GM08714 (cell line): ENCODE measurements at regions not wholly inside any gene's neighbourhood (a gene's known extent, or its start where the extent isn't known, plus 50 kb on each side); places are given as distances from the start of the nearest gene placed in this dataset.
"Not testable (repeated sequence)": the region's sequence is repeated elsewhere in the genome, so short reads cannot be mapped to it uniquely, and the experiment has no call there.

Experiments
- H3K4me3 ChIP-seq: fragments of 200-500 bp; sonication (Bioruptor generic); 2 replicates; pipeline ENCODE4 v1.5.1; 2014; ENCODE audit warnings: mild to moderate bottlenecking, low read length, inconsistent platforms
- ZNF274 ChIP-seq: IDR thresholded peaks from 2 replicates; pipeline ENCODE4 v1.6.1; 2012; ENCODE audit warnings: mild to moderate bottlenecking, low read depth, low read length

- H3K4me3 ChIP-seq: not testable (repeated sequence)
These were observed 56.1 kb downstream of the ZNF22 start for GRCh38 chr10:45056806-45057205.

GRCh38 chr10:45058580-45058979 lies 57.9 kb downstream of the ZNF22 start:
- H3K4me3 ChIP-seq: no peak overlapping the region
- no peak for TF ChIP-seq ZNF274

- TF ChIP-seq ZNF274: no peak
- no peak overlapping the region for H3K4me3 ChIP-seq
These were observed 58.4 kb downstream of the ZNF22 start for GRCh38 chr10:45058992-45059561.

- H3K4me3 ChIP-seq: no peak overlapping the region
- TF ChIP-seq ZNF274: no peak
These were observed 58.9 kb downstream of the ZNF22 start for GRCh38 chr10:45059632-45060031.

GRCh38 chr10:45061982-45062381 lies 61.3 kb downstream of the ZNF22 start:
- TF ChIP-seq ZNF274: no peak
- H3K4me3 ChIP-seq: no peak overlapping the region

- H3K4me3 ChIP-seq: no peak overlapping the region
- TF ChIP-seq ZNF274: no peak
These were observed 63.0 kb downstream of the ZNF22 start for GRCh38 chr10:45063591-45064231.

- no peak for TF ChIP-seq ZNF274
- H3K4me3 ChIP-seq: no peak overlapping the region
These were observed 64.3 kb downstream of the ZNF22 start for GRCh38 chr10:45064998-45065397.

- no peak for TF ChIP-seq ZNF274
- H3K4me3 ChIP-seq: no peak overlapping the region
These were observed 70.5 kb downstream of the ZNF22 start for GRCh38 chr10:45071043-45071813.

GRCh38 chr10:45075216-45075615 lies 74.5 kb downstream of the ZNF22 start:
- H3K4me3 ChIP-seq: no peak overlapping the region
- TF ChIP-seq ZNF274: no peak

- H3K4me3 ChIP-seq: no peak overlapping the region
- no peak for TF ChIP-seq ZNF274
These were observed 75.2 kb downstream of the ZNF22 start for GRCh38 chr10:45075826-45076380.

- no peak for TF ChIP-seq ZNF274
- no peak overlapping the region for H3K4me3 ChIP-seq
These were observed 76.2 kb downstream of the ZNF22 start for GRCh38 chr10:45076891-45077290.

- no peak overlapping the region for H3K4me3 ChIP-seq
- TF ChIP-seq ZNF274: no peak
These were observed 79.6 kb downstream of the ZNF22 start for GRCh38 chr10:45080331-45080730.

- no peak for TF ChIP-seq ZNF274
- H3K4me3 ChIP-seq: no peak overlapping the region
These were observed 81.5 kb downstream of the ZNF22 start for GRCh38 chr10:45082176-45082575.

- no peak for TF ChIP-seq ZNF274
These were observed 91.2 kb downstream of the ZNF22 start for GRCh38 chr10:45091968-45092367.

GRCh38 chr10:45093945-45094344 lies 93.2 kb downstream of the ZNF22 start:
- H3K4me3 ChIP-seq: no peak overlapping the region
- no peak for TF ChIP-seq ZNF274

More at GRCh38 chr10:45091968-45092367, 91.2 kb downstream of the ZNF22 start:
- no peak overlapping the region for H3K4me3 ChIP-seq

GRCh38 chr10:45095286-45095685 lies 94.6 kb downstream of the ZNF22 start:
- no peak for TF ChIP-seq ZNF274

More at GRCh38 chr10:45095286-45095685, 94.6 kb downstream of the ZNF22 start:
- H3K4me3 ChIP-seq: no peak overlapping the region
